WI38 (cell line): ENCODE measurements at regions not wholly inside any gene's neighbourhood (a gene's known extent, or its start where the extent isn't known, plus 50 kb on each side); places are given as distances from the start of the nearest gene placed in this dataset.
"Not testable (repeated sequence)": the region's sequence is repeated elsewhere in the genome, so short reads cannot be mapped to it uniquely, and the experiment has no call there.

Source experiments
- H3K4me3 ChIP-seq: 2 replicates; pipeline ENCODE4 v1.5.1; 2011; ENCODE audit warnings: low read depth, mild to moderate bottlenecking, control low read depth, low read length
- CTCF ChIP-seq: IDR thresholded peaks from 2 replicates; pipeline ENCODE4 v1.5.1; 2012; ENCODE audit warnings: low read depth, mild to moderate bottlenecking, control low read depth, low read length

GRCh38 chr3:44028-44676 is 152.4 kb upstream of the CHL1 start:
- no peak overlapping the region for H3K4me3 ChIP-seq
- TF ChIP-seq CTCF: no peak

- not testable (repeated sequence) for H3K4me3 ChIP-seq
Measured at GRCh38 chr3:44941-45340, 151.6 kb upstream of the CHL1 start.

GRCh38 chr3:46576-46975 is 150.0 kb upstream of the CHL1 start:
- TF ChIP-seq CTCF: no peak
- no peak overlapping the region for H3K4me3 ChIP-seq

- H3K4me3 ChIP-seq: not testable (repeated sequence)
Measured at GRCh38 chr3:53441-53840, 143.1 kb upstream of the CHL1 start.

GRCh38 chr3:54240-54639 is 142.3 kb upstream of the CHL1 start:
- no peak for TF ChIP-seq CTCF

GRCh38 chr3:56672-57071 is 139.9 kb upstream of the CHL1 start:
- no peak for TF ChIP-seq CTCF
- H3K4me3 ChIP-seq: no peak overlapping the region

More at GRCh38 chr3:54240-54639, 142.3 kb upstream of the CHL1 start:
- H3K4me3 ChIP-seq: no peak overlapping the region

GRCh38 chr3:59854-60253 is 136.7 kb upstream of the CHL1 start:
- no peak for TF ChIP-seq CTCF
- H3K4me3 ChIP-seq: no peak overlapping the region

- TF ChIP-seq CTCF: no peak
Measured at GRCh38 chr3:63095-63765, 133.3 kb upstream of the CHL1 start.

More at GRCh38 chr3:63095-63765, 133.3 kb upstream of the CHL1 start:
- H3K4me3 ChIP-seq: no peak overlapping the region
